Esophagus mucosa (tissue), 1 donor: ENCODE measurements at regions not wholly inside any gene's neighbourhood (a gene's known extent, or its start where the extent isn't known, plus 50 kb on each side); places are given as distances from the start of the nearest gene placed in this dataset.
"Not testable (repeated sequence)": the region's sequence is repeated elsewhere in the genome, so short reads cannot be mapped to it uniquely, and the experiment has no call there.

Source experiments
- ATAC-seq: fragments of 200-7000 bp; cut with Tn5 transposase; one replicate; pipeline ENCODE4 v1.9.1; 2020
- donor health status: DM: yes; HTN: yes; CAD: no.

DNA sequence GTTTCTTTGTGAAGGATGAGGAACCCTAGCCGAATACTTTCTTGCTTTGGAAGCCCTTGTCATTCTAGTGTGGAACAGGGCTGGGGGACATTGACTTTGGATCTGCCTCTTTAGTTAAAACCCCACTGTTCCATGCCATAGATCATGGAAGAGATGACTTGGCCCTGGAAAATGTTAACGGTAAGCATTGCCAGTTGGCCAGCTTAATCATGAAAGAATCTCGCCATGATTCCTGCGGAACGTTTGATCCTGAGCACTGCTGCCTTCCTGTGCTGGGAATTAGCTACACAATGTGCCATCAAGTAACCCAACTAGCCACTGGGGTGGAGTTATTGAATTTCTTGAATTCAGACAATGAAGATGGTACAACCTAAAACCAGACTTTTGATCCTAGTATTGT is 177.6 kb upstream of the FZD8 start:
- ATAC-seq: no peak

DNA sequence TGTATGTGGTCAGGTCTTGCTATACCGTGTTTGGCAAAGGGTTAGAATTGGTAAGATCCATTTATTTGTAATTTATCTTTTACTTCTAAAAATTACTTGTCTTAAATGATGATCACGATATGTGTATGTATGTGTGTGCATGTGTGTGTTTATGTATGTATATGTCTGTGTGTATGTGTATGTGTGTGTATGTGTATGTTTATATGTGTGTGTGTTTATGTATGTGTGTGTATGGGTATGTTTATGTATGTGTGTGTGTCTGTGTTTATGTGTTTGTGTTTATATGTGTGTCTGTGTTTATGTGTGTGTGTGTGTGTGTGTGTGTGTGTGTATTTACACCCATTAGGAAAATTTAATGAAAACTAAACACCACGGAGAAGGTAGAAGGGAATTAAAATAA is 176.9 kb upstream of the FZD8 start:
- no peak for ATAC-seq

DNA sequence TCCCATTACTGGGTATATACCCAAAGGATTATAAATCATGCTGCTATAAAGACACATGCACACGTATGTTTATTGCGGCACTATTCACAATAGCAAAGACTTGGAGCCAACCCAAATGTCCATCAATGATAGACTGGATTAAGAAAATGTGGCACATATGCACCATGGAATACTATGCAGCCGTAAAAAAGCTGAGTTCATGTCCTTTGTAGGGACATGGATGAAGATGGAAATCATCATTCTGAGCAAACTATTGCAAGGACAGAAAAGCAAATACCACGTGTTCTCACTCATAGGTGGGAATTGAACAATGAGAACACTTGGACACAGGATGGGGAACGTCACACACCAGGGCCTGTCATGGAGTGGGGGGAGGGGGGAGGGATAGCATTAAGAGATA is 175.0 kb upstream of the FZD8 start:
- not testable (repeated sequence) for ATAC-seq

DNA sequence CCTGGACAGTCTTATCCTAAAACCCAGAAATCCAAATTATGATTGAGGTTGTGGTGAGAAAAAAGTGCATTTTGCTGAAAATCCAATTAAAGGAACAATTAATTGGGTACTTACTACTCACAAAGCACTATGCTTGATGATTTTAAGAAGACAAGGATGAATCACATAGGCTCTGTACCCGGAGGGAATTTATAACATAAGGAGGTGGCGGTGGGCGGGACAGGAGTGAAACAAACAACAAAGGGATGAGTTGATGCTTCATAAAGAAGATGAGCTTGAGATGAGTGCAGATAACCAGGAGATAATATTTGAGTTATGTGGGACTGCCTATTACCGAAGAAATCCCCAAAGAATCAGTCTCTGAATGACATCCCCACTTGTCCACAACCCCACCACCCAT is 171.1 kb upstream of the FZD8 start:
- no peak for ATAC-seq

DNA sequence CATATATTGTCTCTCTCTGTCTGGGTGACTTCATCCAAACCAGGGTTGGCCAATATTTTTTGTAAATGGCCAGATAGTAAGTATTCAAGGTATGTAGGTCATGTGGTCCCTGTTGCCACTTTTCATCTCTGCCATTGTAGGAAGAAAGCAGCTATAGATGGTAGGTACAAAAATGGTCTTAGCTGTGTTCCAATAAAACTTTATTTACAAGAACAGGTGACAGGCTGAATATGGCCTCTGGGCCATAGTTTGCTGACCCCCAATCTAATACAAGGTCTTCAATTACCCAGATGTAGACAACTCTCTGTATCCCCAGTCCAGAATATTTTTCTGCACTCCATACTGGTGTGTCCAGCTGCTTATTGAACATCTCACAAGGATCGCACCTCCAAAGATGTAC is 166.2 kb upstream of the FZD8 start:
- no peak for ATAC-seq

GRCh38 chr10:35803046-35803445 is 160.9 kb upstream of the FZD8 start:
- ATAC-seq: no peak

- no peak for ATAC-seq
Observed at GRCh38 chr10:35797187-35797586, 155.1 kb upstream of the FZD8 start.

- no peak for ATAC-seq
Observed at GRCh38 chr10:35795131-35795824, 153.2 kb upstream of the FZD8 start.

DNA sequence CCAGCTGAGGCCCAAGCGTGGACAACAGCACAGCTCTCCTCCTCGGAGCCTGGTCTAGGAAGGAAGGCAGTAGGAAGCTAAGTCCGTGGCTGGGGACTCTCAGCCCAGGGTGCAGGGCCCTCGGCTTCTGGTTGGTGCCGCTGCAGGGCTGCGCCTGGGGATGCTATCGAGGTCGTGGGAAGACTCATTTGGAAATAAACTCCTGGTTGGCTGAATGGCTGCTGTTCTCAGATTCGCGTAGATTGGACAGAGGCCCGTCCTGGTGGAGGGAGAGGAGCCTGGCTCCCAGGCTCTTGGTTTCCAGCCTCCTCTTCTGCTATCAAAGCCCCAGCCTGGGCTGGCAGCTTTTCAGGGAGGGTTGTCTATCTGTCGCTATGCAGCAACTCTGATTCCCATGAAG is 152.6 kb upstream of the FZD8 start:
- no peak for ATAC-seq

DNA sequence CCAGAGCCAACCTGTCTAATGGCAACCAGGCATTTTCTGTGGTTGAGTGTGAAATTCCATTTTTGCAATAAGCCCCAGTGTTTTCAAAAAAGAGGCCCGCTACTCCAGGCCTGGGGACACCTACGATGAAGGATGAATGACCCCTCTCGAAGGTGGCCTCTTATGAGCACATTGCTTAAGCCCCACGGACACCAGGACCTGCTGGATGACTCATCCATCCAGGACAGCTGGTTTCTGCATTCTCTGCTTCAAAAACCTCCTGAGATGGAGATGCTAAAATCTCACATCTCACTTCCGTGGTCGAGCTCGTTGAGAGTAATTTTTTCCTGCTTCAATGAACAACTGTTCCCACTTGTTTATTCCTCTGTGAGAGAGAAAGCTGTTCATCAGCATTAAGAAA is 150.2 kb upstream of the FZD8 start:
- no peak for ATAC-seq

DNA sequence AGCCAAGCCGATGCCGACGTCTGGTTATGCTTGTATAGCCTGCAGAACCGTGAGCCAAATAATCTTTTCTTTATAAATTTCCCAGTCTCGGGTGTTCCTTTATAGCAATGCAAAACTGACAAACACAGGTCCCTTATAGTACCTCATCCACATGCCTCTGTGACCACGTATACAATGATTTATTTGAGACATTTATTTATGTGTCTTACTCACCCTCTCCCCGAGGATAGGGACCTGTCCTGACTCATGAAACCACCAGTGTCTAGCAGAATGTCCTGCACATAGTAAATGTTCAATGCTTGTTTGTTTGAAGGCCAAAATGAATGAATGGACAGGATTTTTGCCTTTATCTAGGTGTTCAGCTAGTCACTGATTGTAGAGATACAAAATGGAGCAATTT is 147.9 kb upstream of the FZD8 start:
- ATAC-seq: no peak

GRCh38 chr10:35784751-35785150 is 142.7 kb upstream of the FZD8 start:
- no peak for ATAC-seq

- ATAC-seq: no peak
Observed at GRCh38 chr10:35783305-35783838, 141.3 kb upstream of the FZD8 start.

DNA sequence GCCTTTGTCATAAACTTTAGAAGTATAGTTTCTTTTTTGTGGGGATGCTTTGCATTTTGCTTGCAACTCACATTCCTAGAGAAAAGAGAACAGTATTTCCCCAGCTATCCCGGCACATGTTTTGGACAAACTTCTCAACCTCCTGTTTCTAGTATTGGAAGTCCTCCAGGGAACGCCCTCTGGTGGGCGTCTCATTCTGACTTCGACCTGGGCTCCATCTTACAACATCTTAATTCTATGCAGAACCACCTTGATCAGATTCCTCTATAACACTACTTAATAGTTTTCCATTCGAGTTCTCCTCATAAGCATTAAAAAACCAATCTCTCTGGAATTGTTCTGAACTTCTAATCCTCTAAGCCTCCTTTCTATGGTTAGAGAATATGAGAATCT is 139.5 kb upstream of the FZD8 start:
- no peak for ATAC-seq

- ATAC-seq: no peak
Observed at GRCh38 chr10:35780970-35781642, 139.0 kb upstream of the FZD8 start.

GRCh38 chr10:35778306-35778705 is 136.2 kb upstream of the FZD8 start:
- no peak for ATAC-seq

GRCh38 chr10:35776557-35776956 is 134.5 kb upstream of the FZD8 start:
- ATAC-seq: not testable (repeated sequence)

GRCh38 chr10:35774109-35774508 is 132.0 kb upstream of the FZD8 start:
- ATAC-seq: no peak

GRCh38 chr10:35770817-35771355 is 128.8 kb upstream of the FZD8 start:
- no peak for ATAC-seq

GRCh38 chr10:35769795-35770194 is 127.7 kb upstream of the FZD8 start:
- no peak for ATAC-seq

DNA sequence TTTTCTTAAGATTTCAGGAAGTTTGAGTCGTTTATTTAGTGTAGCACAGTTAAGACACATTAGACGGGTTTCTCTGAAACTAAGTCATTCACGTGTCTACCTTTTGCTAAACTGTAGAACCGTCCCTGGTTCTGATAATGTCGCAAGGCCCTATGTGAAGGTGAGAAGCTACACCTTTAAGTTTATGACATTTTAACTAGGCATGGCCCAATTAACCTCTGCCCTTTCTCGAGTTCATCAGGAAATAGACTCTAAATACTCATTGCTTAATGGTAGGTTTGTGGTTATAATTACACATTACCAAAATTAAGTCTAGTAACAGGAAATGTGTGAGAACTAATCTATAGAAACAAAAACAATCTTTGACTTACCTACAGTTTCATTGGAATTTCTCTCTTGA is 126.6 kb upstream of the FZD8 start:
- ATAC-seq: no peak

GRCh38 chr10:35768011-35768410 is 125.9 kb upstream of the FZD8 start:
- ATAC-seq: no peak

GRCh38 chr10:35765996-35766395 is 123.9 kb upstream of the FZD8 start:
- ATAC-seq: no peak

GRCh38 chr10:35765066-35765527 is 123.0 kb upstream of the FZD8 start:
- ATAC-seq: no peak
